ENCODE measurements at regions not wholly inside any gene's neighbourhood (a gene's known extent, or its start where the extent isn't known, plus 50 kb on each side); places are given as distances from the start of the nearest gene placed in this dataset.

- no peak for DNase-seq (ENCODE audit: low read depth)
Measured at GRCh38 chr18:2168022-2168421, 403.3 kb downstream of the METTL4 start.

DNA sequence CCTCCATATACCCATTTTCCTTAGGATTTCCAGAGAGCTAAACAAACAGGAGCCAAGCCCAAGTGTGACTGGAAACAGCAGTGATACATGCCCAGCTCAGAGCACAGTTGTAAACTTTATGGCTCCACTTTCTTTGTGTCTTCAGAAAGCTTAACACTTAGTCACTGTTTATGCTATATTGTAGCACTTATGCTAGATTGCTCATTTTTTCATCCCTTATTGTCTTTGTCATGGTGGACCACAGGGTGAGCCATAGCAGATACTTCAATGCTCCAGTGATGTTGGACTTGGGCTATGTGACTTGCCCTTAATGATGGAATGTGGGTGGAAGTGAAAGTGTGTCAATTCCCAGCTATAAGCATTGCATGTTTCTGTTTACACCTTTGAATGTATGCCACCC is 401.6 kb downstream of the METTL4 start:
- DNase-seq (ENCODE audit: low read depth), result no peak

DNA sequence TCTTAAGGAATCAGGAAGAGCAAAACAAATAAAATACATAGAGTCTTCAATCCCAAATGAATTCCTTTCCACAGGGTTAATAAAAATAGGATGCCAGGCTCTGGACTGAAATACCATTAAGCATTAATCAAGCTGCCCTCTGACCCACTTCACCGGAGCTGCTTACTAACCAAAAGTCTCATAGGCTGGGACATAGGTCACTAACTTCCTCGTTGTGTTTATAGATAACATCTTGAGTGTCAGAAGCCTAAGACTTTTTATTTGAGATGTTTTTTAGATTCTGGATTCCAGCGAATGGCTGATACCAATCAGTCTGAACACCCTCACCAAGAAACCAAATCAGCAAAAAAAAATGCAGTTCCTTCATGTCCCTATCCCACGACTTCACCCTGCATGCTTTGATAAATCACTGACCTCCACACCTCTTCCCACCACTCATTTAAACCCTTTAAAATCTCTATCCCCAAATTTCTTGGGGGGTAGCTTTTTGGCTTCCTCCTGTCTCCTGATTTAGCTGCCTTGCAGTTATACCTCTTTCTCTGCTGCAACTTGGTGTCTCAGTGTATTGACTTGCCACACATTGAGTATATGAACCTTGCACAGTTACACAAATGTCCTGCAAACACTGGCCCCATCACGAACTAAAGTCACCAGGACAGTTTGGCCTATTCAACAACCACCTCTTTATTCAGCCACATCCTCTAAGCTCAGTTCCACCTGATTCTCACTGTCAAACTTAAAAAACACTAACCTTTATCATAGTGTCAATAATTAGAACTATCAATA is 399.3 kb downstream of the METTL4 start:
- no peak for DNase-seq (ENCODE audit: low read depth)

DNA sequence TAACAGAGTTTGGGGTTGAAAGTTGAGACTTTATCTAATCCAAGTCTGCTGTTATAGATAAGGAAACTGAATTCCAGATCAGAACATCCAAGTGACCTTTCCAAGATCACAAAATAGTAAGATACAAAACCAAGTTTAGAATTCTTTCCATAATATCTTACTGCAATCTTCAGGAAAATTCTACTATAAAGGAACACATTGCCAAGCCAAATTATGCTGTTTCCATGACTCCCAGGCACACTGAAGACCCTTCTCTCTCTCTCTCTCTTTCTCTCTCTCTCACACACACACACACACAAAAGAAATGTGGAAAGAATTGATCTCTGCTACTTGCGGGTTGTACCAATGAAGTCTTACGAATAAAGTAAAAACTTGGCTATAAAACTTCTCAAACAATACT is 398.4 kb downstream of the METTL4 start:
- DNase-seq (ENCODE audit: low read depth), result no peak

- no peak for DNase-seq (ENCODE audit: low read depth)
Measured at GRCh38 chr18:2173486-2173885, 397.8 kb downstream of the METTL4 start.

DNA sequence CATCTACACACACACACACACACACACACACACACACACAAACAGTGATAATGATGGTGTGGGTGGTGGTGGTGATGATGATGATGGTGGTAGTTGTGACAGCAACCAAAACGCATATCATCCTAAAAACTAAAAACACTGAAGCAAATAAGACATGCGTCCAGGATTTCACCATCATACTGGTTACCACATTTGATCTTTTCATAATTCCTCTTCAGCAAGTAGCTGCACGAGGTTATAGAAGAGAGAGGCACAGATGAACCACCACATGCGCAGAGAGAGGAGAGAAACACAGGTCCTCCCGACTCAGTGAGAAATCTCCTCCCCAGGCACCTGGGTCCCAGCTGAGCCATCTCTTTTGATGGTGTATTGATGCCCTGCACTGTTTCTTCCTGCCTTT is 393.3 kb downstream of the METTL4 start:
- DNase-seq (ENCODE audit: low read depth), result no peak

GRCh38 chr18:2179498-2180183 is 391.7 kb downstream of the METTL4 start:
- no peak for DNase-seq (ENCODE audit: low read depth)

- DNase-seq (ENCODE audit: low read depth), result no peak
Measured at GRCh38 chr18:2180586-2180985, 390.7 kb downstream of the METTL4 start.

DNA sequence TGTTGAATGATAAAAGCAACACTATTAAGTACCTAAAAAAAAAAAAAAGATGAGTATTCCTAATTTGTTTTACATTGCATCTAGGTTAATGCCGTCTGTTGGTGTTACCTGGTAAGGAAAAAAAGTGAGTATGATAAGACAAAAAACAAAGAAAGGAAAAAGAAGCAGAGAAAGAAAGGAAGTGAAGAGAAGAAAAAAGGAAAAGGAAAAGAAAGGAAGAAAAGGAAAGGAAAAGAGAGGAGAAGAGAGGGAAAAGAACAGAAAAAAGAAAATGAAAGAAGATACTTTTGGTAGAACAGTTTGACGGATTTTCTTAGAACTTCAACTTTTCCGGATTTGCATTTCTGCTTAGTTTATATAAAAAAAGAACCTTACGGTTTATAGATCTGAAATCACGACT is 387.9 kb downstream of the METTL4 start:
- DNase-seq (ENCODE audit: low read depth), result no peak

DNA sequence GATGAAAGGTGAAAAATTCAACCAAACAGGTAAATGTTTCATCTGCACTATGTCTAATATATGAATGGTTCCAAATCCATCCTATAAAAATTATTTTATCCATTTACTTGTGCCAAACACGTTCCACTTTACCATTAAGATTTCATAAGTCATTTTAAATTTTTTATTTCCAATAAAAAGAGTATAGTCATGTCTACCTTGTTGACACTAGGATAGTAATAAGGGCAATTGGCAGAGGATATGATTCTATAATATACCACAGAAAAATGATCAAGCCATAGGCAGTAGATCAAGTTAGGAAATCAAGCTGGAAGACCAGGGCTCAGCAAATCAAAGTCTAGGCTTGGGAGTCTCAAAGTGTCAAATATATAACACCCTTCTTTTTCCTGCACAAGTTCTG is 384.3 kb downstream of the METTL4 start:
- DNase-seq (ENCODE audit: low read depth), result no peak

GRCh38 chr18:2188258-2188657 is 383.0 kb downstream of the METTL4 start:
- DNase-seq (ENCODE audit: low read depth), result no peak

DNA sequence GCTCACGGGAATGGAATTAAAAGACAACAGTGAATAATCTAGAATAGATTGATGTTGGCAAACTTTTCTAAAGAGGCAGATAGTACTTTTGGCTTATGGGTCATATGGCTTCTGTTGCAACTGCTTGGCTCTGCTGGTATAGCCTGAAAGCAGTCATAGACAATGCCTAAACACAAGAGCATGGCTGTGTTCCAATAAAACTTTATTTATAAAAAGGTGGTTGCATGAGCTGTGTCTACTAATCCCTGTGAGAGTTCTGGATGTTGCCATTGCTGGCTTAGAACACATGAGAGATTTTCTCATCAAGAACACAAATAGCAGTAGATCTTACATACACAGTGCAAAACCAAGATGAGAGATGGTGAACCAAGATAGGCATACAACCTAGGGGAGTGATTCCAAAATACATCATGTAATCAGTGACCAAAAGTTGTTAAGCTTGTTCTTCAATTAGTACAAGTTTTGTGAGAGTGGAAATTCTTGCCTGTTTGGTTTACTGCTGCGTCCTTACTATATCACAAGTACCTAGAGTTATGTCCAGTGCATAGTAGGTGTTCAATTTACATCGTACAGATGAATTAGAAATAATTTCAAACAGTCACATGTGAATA is 380.0 kb downstream of the METTL4 start:
- no peak for DNase-seq (ENCODE audit: low read depth)

- no peak for DNase-seq (ENCODE audit: low read depth)
Measured at GRCh38 chr18:2192562-2192961, 378.7 kb downstream of the METTL4 start.

- DNase-seq (ENCODE audit: low read depth), result no peak
Measured at GRCh38 chr18:2197946-2198345, 373.4 kb downstream of the METTL4 start.

- no peak for DNase-seq (ENCODE audit: low read depth)
Measured at GRCh38 chr18:2199060-2199459, 372.2 kb downstream of the METTL4 start.

DNA sequence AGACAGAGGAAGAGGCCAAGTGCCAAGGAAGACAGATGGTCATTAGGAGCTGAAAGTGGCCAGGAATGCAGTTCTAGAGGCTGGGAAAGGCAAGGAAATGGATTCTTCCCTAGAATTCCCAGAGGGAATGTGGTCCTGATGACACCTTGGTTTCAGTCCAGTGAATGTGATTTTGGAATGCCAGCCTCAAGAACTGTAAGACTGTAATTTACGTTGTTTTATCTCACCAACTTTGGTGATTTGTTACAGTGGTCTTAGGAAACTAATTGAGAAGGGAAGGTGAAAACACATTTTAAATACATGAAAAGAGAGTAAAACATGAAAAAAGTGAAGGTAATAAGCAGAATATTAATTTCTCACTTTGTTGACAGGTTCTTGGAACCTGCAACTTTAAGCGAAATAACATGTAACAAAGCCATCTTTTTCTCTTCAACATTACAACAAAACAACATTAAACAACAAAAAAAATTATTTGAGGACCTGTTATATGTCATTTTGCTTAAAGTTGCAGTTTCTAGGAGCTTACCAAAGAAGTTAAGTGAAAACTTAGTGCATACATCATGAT is 370.2 kb downstream of the METTL4 start:
- peak; percentile 22 for DNase-seq (ENCODE audit: low read depth)

GRCh38 chr18:2204736-2205135 is 366.6 kb downstream of the METTL4 start:
- DNase-seq (ENCODE audit: low read depth), result peak; percentile 35

DNA sequence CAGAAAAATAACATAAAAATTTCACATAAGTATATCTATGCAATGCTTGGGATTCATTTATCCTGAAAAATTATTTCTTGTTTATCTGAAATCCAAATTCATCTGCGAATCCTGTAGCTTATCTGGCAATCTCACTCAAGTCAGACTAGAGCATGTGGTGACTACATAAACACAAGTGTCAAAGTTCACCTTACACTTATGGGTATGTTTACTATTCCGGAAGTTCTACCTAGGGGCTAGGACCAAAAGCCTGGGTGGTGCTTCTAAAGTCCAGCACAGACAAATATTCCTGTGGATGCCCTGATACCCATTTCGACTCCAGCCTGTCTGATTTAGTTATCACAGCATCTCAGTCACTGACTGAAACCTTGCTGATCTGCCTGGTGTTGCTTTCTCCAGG is 364.0 kb downstream of the METTL4 start:
- no peak for DNase-seq (ENCODE audit: low read depth)

GRCh38 chr18:2212598-2213205 is 358.6 kb downstream of the METTL4 start:
- DNase-seq (ENCODE audit: low read depth), result peak; percentile 16

DNA sequence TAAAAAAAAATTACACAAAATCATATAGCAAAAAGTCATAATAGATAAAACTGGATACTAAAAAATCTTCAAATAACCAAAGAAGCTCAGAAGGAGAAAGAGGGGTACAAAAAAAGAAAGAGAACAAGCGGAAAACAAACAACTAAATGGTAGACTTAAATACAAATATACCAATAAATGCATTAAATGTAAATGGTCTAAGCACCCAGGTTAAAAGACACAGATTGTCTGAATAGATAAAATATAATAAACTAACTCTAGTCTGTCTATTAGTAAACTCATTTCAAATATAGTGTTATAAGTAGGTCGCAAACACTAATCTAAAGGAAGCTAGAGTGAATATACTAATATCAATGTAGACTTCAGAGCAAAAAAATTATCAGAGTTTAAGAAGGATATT is 357.4 kb downstream of the METTL4 start:
- no peak for DNase-seq (ENCODE audit: low read depth)

GRCh38 chr18:2217356-2217755 is 353.9 kb downstream of the METTL4 start:
- DNase-seq (ENCODE audit: low read depth), result no peak

GRCh38 chr18:2218101-2218500 is 353.2 kb downstream of the METTL4 start:
- DNase-seq (ENCODE audit: low read depth), result no peak
